ENCODE measurements at regions not wholly inside any gene's neighbourhood (a gene's known extent, or its start where the extent isn't known, plus 50 kb on each side); places are given as distances from the start of the nearest gene placed in this dataset.

DNA sequence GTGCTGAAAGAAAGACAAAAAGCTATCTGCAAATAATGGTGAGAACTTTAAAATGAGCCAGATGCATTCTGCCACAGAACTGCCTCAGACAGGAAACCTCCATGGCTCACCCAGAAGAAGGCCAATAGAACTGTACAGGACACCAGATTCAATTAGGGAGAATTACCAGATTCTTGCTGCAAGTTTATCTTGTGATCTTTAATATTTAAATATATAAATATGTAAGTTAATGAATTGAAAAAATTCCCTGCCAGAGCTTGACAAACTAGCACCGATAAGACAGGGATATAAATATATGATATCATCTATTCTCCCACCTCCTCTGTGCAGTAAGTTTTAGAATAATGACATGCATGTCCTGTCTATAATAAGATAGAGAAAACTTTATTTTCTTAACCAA, 252.8 kb downstream of the PLK2 start:
- Histone ChIP-seq H3K27ac (ENCODE audit: low read depth, low read length) (no peak overlapping the region), H3K9me3 (ENCODE audit: control insufficient read depth, insufficient read depth, low read depth, low read length) (no peaks in the 10 kb centered on the region), H3K9ac (ENCODE audit: low read length) (no peak overlapping the region), H3K36me3 (ENCODE audit: control insufficient read depth, insufficient read depth, low read length) (no peaks in the 10 kb centered on the region), H3K4me3 (ENCODE audit: low read depth, low read length) (no peak overlapping the region), H3K4me1 (ENCODE audit: control insufficient read depth, insufficient read depth, low read length) (no peaks in the 10 kb centered on the region), H3K27me3 (ENCODE audit: control insufficient read depth, insufficient read depth, low read length) (no peaks in the 10 kb centered on the region)

DNA sequence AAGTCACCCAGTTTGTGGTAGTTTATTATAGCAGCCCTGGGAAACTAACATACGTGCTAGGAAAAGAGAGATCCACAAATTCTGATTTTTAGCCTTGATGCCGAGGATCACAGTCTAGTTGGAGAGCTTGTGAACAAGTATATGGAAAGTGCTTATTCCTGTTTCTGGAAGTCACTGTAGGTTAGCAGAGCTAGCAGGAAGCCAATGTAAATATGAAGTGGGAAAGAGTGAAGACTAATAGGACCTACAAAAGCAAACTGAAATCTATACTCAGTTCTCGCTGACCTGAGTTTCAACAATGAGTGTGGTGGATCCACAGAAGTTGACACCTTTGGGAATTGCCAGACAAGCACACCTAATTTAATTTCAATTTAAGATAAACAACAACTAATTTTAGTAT, 254.9 kb downstream of the PLK2 start:
- no peak overlapping the region for H3K27ac ChIP-seq (ENCODE audit: low read depth, low read length)
- no peaks in the 10 kb centered on the region for H3K36me3 ChIP-seq (ENCODE audit: control insufficient read depth, insufficient read depth, low read length)
- no peaks in the 10 kb centered on the region for H3K4me1 ChIP-seq (ENCODE audit: control insufficient read depth, insufficient read depth, low read length)
- no peaks in the 10 kb centered on the region for H3K27me3 ChIP-seq (ENCODE audit: control insufficient read depth, insufficient read depth, low read length)
- no peaks in the 10 kb centered on the region for H3K9me3 ChIP-seq (ENCODE audit: control insufficient read depth, insufficient read depth, low read depth, low read length)
- H3K9ac ChIP-seq (ENCODE audit: low read length) = no peak overlapping the region
- H3K4me3 ChIP-seq (ENCODE audit: low read depth, low read length) = no peak overlapping the region

DNA sequence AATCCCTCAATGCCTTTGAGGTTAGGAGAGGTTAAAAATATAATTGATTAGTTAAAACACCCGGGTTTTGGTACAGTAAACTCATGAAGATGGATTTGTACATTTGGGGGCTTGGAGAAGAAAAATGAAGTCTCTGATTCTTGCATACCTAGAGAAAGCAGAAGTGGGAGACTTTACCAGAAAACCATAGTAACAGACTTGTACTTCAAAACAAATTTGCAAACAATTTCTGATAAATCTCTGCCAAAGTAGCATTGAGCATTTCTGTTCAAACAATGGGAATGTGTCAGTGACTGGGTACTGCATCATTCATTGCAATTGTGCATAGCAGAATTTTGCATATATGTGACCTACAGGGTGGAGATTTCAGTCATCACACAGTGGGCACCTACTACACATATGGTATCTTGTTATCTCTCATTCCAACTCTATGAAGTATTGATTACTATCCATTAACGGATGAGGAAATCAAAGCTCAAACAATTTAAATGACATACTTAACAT, 256.9 kb downstream of the PLK2 start:
- no peak overlapping the region for H3K27ac ChIP-seq (ENCODE audit: low read depth, low read length)
- no peak overlapping the region for H3K4me3 ChIP-seq (ENCODE audit: low read depth, low read length)
- no peaks in the 10 kb centered on the region for H3K4me1 ChIP-seq (ENCODE audit: control insufficient read depth, insufficient read depth, low read length)
- no peaks in the 10 kb centered on the region for H3K36me3 ChIP-seq (ENCODE audit: control insufficient read depth, insufficient read depth, low read length)
- no peaks in the 10 kb centered on the region for H3K9me3 ChIP-seq (ENCODE audit: control insufficient read depth, insufficient read depth, low read depth, low read length)
- H3K27me3 ChIP-seq (ENCODE audit: control insufficient read depth, insufficient read depth, low read length) = no peaks in the 10 kb centered on the region
- H3K9ac ChIP-seq (ENCODE audit: low read length) = no peak overlapping the region

DNA sequence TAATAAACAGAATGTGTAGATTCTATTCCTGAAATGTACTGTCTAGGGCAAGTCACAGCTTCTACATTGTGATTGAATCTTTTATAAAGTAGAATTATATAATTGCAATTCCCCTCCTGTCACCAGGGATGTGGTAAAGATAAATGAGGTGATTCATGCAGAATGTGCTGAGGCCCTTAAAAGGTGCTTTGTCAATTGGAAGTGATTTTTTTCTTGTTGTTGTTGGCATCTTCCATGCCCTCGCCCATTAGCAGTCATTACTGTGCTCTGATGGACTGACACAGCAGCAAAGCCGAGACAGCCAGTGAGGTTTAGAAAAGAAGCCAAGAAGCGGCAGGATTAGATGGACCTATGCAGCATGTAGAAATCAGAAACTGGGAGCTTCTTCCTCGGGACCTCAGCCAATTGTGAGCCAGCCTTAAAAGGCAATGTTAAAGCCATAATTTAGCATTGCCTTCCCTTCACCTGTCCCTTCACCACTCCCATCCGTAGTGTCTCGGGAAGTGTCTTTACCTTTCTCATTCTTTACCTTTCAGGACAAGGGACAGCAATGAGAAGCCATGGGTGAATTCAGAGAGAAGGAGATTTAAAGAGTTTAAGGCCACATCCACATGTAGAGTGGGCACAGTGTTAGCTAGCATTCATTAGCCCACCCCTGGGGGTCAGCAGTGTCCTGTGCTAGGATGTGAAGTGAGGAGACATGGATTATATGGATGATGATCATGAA, 257.8 kb downstream of the PLK2 start:
- Histone ChIP-seq H3K4me1 (ENCODE audit: control insufficient read depth, insufficient read depth, low read length) (no peaks in the 10 kb centered on the region), H3K9me3 (ENCODE audit: control insufficient read depth, insufficient read depth, low read depth, low read length) (no peaks in the 10 kb centered on the region), H3K9ac (ENCODE audit: low read length) (no peak overlapping the region), H3K27me3 (ENCODE audit: control insufficient read depth, insufficient read depth, low read length) (no peaks in the 10 kb centered on the region), H3K36me3 (ENCODE audit: control insufficient read depth, insufficient read depth, low read length) (no peaks in the 10 kb centered on the region), H3K27ac (ENCODE audit: low read depth, low read length) (no peak overlapping the region), H3K4me3 (ENCODE audit: low read depth, low read length) (no peak overlapping the region)

DNA sequence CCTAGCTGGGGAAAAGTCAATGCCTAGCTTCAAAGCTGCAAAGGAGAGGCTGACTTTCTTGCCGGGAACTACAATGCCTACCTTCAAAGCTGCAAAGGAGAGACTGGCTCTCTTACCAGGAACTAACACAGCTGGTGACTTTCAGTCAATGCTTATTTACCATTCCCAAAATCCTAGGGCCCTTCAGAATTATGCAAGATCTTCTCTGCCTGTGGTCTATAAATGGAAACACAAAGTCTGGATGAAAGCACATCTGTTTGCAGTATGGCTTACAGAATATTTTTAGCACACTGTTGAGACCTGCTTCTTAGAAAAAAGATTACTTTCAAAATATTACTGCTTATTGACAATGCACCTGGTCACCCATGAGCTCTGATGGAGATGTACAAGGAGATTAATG, 259.4 kb downstream of the PLK2 start:
- no peak overlapping the region for H3K9ac ChIP-seq (ENCODE audit: low read length)
- no peak overlapping the region for H3K27ac ChIP-seq (ENCODE audit: low read depth, low read length)
- H3K9me3 ChIP-seq (ENCODE audit: control insufficient read depth, insufficient read depth, low read depth, low read length) = no peaks in the 10 kb centered on the region
- no peaks in the 10 kb centered on the region for H3K36me3 ChIP-seq (ENCODE audit: control insufficient read depth, insufficient read depth, low read length)
- no peaks in the 10 kb centered on the region for H3K27me3 ChIP-seq (ENCODE audit: control insufficient read depth, insufficient read depth, low read length)
- H3K4me3 ChIP-seq (ENCODE audit: low read depth, low read length) = no peak overlapping the region
- H3K4me1 ChIP-seq (ENCODE audit: control insufficient read depth, insufficient read depth, low read length) = no peaks in the 10 kb centered on the region

DNA sequence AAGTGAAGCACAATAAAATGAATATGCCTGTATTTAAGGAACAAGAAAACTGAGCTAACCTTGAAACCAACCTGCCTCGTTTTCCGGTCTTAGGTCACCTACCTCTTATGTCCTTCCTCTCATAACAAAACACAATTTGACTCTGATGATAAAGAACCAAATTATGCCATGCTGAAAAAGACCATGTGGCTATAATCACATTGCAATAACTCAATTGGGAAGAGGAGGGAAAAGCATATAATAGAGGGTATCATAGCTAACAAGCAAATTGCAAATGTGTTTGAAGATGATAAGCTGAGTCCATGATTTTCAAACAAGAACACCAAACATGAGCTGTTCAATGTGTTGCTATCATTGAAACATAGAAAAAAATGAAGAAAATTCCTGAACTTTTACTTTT, 260.8 kb downstream of the PLK2 start:
- no peaks in the 10 kb centered on the region for H3K36me3 ChIP-seq (ENCODE audit: control insufficient read depth, insufficient read depth, low read length)
- H3K27me3 ChIP-seq (ENCODE audit: control insufficient read depth, insufficient read depth, low read length) = no peaks in the 10 kb centered on the region
- H3K4me1 ChIP-seq (ENCODE audit: control insufficient read depth, insufficient read depth, low read length) = no peaks in the 10 kb centered on the region
- H3K27ac ChIP-seq (ENCODE audit: low read depth, low read length) = no peak overlapping the region
- no peak overlapping the region for H3K4me3 ChIP-seq (ENCODE audit: low read depth, low read length)
- H3K9me3 ChIP-seq (ENCODE audit: control insufficient read depth, insufficient read depth, low read depth, low read length) = no peaks in the 10 kb centered on the region
- no peak overlapping the region for H3K9ac ChIP-seq (ENCODE audit: low read length)

DNA sequence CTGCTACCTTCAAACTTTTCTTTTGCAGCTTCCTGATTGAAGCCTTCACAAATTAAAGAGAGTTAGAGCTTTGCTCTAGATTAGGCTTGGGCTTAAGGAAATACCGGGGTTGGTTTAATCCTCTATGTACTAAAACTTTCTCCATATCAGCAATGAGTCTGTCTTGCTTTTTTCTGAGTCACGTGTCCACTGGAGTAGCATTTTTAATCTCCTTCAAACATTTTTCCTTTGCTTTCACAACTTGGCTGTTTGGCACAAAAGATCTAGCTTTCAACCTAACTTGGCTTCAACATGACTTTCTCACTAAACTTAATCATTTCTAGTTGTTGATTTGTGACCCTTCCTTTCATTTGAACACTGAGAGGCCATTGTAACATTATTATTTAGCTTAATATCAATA, 261.6 kb downstream of the PLK2 start:
- no peak overlapping the region for H3K4me3 ChIP-seq (ENCODE audit: low read depth, low read length)
- H3K36me3 ChIP-seq (ENCODE audit: control insufficient read depth, insufficient read depth, low read length) = no peaks in the 10 kb centered on the region
- no peaks in the 10 kb centered on the region for H3K27me3 ChIP-seq (ENCODE audit: control insufficient read depth, insufficient read depth, low read length)
- H3K4me1 ChIP-seq (ENCODE audit: control insufficient read depth, insufficient read depth, low read length) = no peaks in the 10 kb centered on the region
- H3K9me3 ChIP-seq (ENCODE audit: control insufficient read depth, insufficient read depth, low read depth, low read length) = no peaks in the 10 kb centered on the region
- H3K9ac ChIP-seq (ENCODE audit: low read length) = no peak overlapping the region
- no peak overlapping the region for H3K27ac ChIP-seq (ENCODE audit: low read depth, low read length)

DNA sequence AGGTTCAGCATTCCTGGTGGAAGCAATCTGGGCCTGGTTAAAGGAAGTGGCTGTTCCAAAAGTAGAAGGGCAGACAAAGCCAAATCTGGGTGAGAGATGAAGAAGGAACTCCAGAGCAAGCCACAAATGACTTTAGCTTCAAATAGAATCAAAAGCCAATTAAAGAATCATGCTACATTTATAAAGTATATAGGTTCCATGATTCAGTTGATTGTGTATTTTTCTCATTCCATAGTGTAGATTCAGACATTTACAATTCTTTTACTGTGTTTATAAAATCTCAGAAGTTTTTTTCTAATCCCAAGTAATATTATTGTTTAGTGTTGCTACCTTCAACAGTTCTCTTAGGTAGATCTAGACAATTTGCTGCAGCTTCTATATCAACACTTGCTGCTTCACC, 262.0 kb downstream of the PLK2 start:
- Histone ChIP-seq H3K4me3 (ENCODE audit: low read depth, low read length) (no peak overlapping the region), H3K9me3 (ENCODE audit: control insufficient read depth, insufficient read depth, low read depth, low read length) (no peaks in the 10 kb centered on the region), H3K9ac (ENCODE audit: low read length) (no peak overlapping the region), H3K27me3 (ENCODE audit: control insufficient read depth, insufficient read depth, low read length) (no peaks in the 10 kb centered on the region), H3K4me1 (ENCODE audit: control insufficient read depth, insufficient read depth, low read length) (no peaks in the 10 kb centered on the region), H3K27ac (ENCODE audit: low read depth, low read length) (no peak overlapping the region), H3K36me3 (ENCODE audit: control insufficient read depth, insufficient read depth, low read length) (no peaks in the 10 kb centered on the region)

DNA sequence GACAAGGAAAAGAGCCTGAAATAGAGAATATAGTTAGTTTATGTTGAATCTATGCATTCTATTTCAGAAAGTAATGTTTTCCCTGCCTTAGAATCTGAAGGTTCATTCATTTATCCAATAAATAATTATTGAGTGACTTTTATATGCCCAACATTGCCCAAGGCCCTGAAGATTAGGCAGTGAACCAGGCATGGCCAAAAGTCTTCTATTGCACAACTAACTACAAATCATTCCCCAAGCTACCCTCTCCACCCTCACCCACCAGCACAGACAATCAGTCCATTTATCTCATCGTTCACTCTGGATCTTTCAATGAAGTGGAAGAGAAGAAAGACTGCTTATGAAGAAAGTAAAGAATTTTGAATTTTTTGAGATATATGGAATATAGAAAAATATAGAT, 268.4 kb downstream of the PLK2 start:
- no peaks in the 10 kb centered on the region for H3K27me3 ChIP-seq (ENCODE audit: control insufficient read depth, insufficient read depth, low read length)
- no peak overlapping the region for H3K27ac ChIP-seq (ENCODE audit: low read depth, low read length)
- no peak overlapping the region for H3K4me3 ChIP-seq (ENCODE audit: low read depth, low read length)
- peaks cover 4% of the 10 kb centered on the region; the same call in 1 of the 2 replicates for H3K4me1 ChIP-seq (ENCODE audit: control insufficient read depth, insufficient read depth, low read length)
- no peak overlapping the region for H3K9ac ChIP-seq (ENCODE audit: low read length)
- no peaks in the 10 kb centered on the region for H3K36me3 ChIP-seq (ENCODE audit: control insufficient read depth, insufficient read depth, low read length)
- no peaks in the 10 kb centered on the region for H3K9me3 ChIP-seq (ENCODE audit: control insufficient read depth, insufficient read depth, low read depth, low read length)

DNA sequence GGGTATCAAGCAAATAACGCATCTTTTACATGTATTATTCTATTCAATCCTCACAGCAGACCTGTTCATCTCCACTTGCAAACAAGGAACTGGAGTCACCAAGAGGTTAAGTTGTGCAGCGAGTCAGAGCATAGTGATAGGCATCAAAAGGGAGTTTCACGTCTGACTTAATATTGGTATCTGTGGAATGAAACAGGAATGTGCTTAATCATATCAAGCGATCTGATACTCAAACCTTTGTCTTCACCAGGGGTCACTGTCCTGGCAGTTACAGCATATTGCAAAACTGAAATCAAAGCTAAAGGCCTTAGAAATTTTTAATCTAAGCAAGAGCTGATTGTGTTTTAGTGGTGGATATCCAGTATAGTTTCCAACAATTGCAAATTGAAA, 271.6 kb downstream of the PLK2 start:
- Histone ChIP-seq H3K4me3 (ENCODE audit: low read depth, low read length) (no peak overlapping the region), H3K4me1 (ENCODE audit: control insufficient read depth, insufficient read depth, low read length) (peaks cover 4% of the 10 kb centered on the region; the same call in 1 of the 2 replicates), H3K9ac (ENCODE audit: low read length) (no peak overlapping the region), H3K27ac (ENCODE audit: low read depth, low read length) (no peak overlapping the region), H3K27me3 (ENCODE audit: control insufficient read depth, insufficient read depth, low read length) (no peaks in the 10 kb centered on the region), H3K36me3 (ENCODE audit: control insufficient read depth, insufficient read depth, low read length) (no peaks in the 10 kb centered on the region), H3K9me3 (ENCODE audit: control insufficient read depth, insufficient read depth, low read depth, low read length) (no peaks in the 10 kb centered on the region)

DNA sequence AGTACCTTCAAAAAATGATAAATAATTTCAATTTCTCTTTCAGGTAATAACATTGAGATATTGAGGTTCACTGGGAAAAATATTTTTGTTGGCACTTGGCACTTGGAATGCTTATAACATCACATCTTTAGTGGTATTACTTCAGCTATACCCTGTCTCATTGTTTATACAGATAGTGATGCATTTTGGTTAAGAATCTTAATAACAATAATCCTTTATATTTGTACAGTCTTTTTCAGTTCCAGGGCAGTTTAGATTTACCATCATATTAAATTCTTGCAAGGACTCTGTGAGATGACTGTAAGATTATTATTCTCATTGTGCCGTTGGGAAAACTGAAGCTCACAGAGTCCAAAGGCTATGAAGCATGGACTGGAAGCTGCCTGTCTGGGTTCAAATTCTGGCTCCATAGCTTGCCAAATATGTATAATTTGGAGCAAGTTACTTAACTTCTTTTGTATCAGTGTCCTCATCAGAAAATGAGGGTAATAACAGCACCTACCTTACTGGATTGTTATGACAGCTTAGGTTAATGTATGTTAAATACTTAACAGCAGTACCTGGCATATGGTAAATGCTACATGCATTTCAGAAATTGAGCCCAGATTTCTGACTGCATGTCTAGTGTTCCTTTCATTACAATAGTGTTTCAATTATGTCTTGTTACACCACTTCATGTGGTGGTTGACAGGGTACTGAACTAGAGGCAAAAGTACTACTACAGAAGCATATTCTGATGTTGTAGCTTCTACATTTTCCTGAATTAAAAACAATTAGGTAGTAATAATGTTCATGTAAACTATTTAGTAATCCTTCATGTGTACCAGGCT, 272.2 kb downstream of the PLK2 start:
- H3K4me3 ChIP-seq (ENCODE audit: low read depth, low read length) = no peak overlapping the region
- H3K9ac ChIP-seq (ENCODE audit: low read length) = no peak overlapping the region
- H3K9me3 ChIP-seq (ENCODE audit: control insufficient read depth, insufficient read depth, low read depth, low read length) = no peaks in the 10 kb centered on the region
- peaks cover 4% of the 10 kb centered on the region; the same call in 1 of the 2 replicates for H3K4me1 ChIP-seq (ENCODE audit: control insufficient read depth, insufficient read depth, low read length)
- no peaks in the 10 kb centered on the region for H3K27me3 ChIP-seq (ENCODE audit: control insufficient read depth, insufficient read depth, low read length)
- H3K27ac ChIP-seq (ENCODE audit: low read depth, low read length) = no peak overlapping the region
- H3K36me3 ChIP-seq (ENCODE audit: control insufficient read depth, insufficient read depth, low read length) = no peaks in the 10 kb centered on the region
